ENCODE measurements at regions not wholly inside any gene's neighbourhood (a gene's known extent, or its start where the extent isn't known, plus 50 kb on each side); places are given as distances from the start of the nearest gene placed in this dataset.

DNA sequence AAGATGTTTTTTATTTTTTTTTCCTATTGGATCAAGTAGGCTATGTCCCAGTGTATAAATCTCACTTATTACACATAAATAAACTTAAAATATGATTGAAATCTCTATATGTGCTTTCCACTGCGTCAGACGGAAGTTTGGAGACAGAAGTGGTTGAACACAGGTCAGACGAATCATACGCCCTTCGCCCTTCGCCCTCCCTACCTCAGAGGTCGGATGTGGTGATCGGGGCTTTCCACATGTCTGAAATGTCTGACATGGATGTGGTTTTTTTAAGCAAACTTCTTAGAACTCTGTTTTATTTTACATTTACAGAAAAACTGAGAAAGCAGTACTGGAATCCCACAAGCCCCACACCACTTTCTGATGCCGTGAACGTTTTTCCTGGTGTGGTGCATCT lies 344.4 kb downstream of the THBS2 start:
- TF ChIP-seq EZH2 (IDR thresholded peaks at IDR 0.05): no peak
- TF ChIP-seq POLR2AphosphoS5 (IDR thresholded peaks at IDR 0.05; ENCODE audit: borderline replicate concordance, low read depth, low read length): no peak
